Spleen (tissue), 7 donors: ENCODE measurements at regions not wholly inside any gene's neighbourhood (a gene's known extent, or its start where the extent isn't known, plus 50 kb on each side); places are given as distances from the start of the nearest gene placed in this dataset.

Source experiments
- POLR2A ChIP-seq, 3 donors: fragments of 450-650 bp; IDR thresholded peaks; one replicate each; pipeline ENCODE4 v1.5.1; 2017; ENCODE audit warnings: antibody characterized with exemption in 3 of 3, mild to moderate bottlenecking in 1 of 3
- TF ChIP-seq, protein P1 (sequence below), 11 experiments: fragments of 200-600 bp in 7 of 11; fragments of 450-650 bp in 4 of 11; sonication (generic) in 4 of 11; IDR thresholded peaks in 8 of 11; conservative IDR thresholded peaks in 3 of 11; 1 replicate in 7 of 11; 2 replicates in 4 of 11; pipeline versions ENCODE4 v1.4.0 to v1.8.0; 2016 to 2021; ENCODE audit warnings: antibody characterized with exemption in 11 of 11, inconsistent platforms in 4 of 11, mild to moderate bottlenecking in 1 of 11
- donor health status: DM: no; HTN: no; CAD: no; lungs with moderate emphysema.
- donor health status: DM: no; HTN: no; CAD: no.
- donor health status: DM: no; HTN: no; CAD: no.

GRCh38 chr2:162992828-162993227 is 154.3 kb upstream of the KCNH7 start:
- TF ChIP-seq, protein P1, sequence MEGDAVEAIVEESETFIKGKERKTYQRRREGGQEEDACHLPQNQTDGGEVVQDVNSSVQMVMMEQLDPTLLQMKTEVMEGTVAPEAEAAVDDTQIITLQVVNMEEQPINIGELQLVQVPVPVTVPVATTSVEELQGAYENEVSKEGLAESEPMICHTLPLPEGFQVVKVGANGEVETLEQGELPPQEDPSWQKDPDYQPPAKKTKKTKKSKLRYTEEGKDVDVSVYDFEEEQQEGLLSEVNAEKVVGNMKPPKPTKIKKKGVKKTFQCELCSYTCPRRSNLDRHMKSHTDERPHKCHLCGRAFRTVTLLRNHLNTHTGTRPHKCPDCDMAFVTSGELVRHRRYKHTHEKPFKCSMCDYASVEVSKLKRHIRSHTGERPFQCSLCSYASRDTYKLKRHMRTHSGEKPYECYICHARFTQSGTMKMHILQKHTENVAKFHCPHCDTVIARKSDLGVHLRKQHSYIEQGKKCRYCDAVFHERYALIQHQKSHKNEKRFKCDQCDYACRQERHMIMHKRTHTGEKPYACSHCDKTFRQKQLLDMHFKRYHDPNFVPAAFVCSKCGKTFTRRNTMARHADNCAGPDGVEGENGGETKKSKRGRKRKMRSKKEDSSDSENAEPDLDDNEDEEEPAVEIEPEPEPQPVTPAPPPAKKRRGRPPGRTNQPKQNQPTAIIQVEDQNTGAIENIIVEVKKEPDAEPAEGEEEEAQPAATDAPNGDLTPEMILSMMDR (IDR thresholded peaks at IDR 0.05 in 8 of 11, conservative IDR thresholded peaks at IDR 0.05 in 3 of 11), result no peak
- no peak for TF ChIP-seq POLR2A (IDR thresholded peaks at IDR 0.05)
